GM18520 (cell line): ENCODE measurements at regions not wholly inside any gene's neighbourhood (a gene's known extent, or its start where the extent isn't known, plus 50 kb on each side); places are given as distances from the start of the nearest gene placed in this dataset.
"Not testable (repeated sequence)": the region's sequence is repeated elsewhere in the genome, so short reads cannot be mapped to it uniquely, and the experiment has no call there.

ENCODE experiments used
- ATAC-seq: cut with Tn5 transposase; IDR thresholded peaks from one replicate; pipeline ENCODE4 v1.9.1; 2021; ENCODE audit not compliant: unreplicated experiment

DNA sequence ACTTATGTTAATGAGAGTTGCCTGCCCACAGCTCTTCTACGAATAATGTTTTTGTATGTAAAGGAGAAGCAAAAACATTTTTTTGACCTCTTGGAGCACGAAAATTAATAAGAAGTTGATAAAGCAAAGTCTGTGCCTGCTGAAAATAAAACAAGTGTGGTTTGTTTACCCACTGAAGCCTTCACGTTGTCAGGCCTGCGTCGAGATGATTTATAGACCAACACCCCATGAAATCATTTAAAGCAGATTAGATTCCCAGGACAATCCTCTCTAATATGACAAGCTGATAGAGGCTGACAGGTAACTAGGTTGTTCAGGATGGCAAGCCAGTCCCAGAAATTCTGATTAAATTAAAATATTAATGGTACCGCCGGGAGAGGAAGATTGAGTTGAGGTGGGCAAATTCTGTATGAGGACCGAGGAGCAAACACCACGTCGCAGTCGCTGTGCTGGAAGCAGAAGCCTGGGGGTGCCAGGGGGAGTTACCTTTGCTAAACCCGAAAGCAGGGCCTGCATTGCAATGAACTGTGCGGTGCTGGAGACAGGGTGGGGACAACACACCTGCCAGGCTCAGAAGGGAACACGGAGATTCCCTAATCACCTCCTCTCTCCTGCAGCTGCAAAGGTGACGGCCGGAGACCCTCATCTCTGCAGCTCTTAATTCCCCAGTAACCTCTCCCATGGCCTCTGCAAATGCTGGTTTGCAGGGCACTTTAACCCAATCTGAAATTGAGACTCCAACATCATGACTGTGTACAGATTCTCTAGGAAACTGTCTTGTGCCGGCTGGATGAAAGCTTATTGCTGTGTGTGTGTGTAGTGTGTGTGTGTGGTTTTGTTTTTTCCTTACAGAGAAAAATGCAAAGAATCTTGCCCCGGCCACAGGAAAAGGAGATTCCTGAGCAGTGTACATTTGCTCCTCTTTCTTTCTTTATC, 2805.9 kb downstream of the RPIA start:
- ATAC-seq: not testable (repeated sequence)

DNA sequence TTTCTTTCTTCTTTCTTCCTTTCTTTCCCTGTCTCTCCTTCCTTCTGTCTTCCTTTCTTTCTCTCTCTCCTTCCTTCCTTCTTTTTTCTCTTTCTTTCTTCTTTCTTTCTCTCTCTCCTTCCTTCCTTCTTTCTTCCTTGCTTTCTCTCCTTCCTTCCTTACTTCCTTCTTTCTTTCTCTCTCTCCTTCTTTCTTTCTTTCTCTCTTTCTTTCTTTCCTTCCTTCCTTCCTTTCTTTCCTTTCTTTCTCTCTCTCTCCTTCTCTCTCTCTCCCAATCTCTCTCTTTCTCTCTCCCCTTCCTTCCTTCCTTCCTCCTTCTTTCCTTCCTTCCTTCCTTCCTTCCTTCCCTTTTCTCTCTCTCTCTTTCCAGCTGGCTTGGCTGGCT, 2806.6 kb downstream of the RPIA start:
- not testable (repeated sequence) for ATAC-seq

DNA sequence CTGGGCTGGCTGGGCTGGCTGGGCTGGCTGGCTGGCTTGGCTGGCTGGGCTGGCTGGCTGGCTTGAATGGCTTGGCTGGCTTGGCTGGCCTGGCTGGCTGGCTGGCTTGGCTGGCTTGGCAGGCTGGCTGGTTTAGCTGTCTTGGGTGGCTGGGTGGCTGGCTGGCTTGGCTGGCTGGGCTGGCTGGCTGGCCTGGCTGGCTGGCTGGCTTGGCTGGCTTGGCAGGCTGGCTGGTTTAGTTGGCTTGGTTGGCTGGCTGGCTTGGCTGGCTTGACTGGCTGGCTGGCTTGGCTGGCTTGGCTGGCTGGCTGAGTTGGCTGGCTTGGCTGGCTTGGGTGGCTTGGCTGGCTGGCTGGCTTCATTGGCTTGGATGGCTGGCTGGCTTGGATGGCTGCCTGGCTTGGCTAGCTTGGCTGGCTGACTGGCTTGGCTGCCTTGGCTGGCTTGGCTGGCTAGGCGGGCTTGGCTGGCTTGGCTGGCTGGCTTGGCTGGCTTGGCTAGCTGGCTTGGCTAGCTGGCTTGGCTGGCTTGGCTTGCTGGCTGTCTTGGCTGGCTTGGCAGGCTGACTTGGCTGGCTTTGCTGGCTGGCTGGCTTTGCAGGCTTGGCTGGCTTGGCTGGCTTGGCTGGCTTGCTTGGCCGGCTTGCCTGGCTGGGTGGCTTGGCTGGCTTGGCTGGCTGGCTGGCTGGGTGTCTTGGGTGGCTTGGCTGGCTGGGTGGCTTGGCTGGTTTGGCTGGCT, 2807.2 kb downstream of the RPIA start:
- ATAC-seq: not testable (repeated sequence)

DNA sequence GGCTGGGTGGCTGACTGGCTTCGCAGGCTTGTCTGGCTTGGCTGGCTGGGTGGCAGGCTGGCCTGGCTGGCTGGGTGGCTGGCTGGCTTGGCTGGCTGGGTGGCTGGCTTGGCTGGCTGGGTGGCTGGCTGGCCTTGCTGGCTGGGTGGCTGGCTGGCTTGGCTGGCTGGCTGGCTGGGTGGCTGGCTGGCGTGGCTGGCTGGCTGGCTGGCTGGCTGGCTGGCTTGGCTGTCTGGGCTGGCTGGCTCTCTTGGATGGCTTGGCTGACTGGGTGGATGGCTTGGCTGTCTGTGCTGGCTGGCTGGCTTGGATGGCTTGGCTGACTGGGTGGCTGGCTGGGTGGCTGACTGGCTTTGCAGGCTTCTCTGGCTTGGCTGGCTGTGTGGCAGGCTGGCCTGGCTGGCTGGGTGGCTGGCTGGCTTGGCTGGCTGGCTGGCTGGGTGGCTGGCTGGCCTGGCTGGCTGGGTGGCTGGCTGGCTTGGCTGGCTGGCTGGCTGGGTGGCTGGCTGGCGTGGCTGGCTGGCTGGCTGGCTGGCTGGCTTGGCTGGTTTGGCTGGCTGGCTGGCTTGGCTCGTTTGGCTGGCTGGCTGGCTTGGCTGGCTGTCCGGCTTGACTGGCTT, 2808.1 kb downstream of the RPIA start:
- ATAC-seq: not testable (repeated sequence)

DNA sequence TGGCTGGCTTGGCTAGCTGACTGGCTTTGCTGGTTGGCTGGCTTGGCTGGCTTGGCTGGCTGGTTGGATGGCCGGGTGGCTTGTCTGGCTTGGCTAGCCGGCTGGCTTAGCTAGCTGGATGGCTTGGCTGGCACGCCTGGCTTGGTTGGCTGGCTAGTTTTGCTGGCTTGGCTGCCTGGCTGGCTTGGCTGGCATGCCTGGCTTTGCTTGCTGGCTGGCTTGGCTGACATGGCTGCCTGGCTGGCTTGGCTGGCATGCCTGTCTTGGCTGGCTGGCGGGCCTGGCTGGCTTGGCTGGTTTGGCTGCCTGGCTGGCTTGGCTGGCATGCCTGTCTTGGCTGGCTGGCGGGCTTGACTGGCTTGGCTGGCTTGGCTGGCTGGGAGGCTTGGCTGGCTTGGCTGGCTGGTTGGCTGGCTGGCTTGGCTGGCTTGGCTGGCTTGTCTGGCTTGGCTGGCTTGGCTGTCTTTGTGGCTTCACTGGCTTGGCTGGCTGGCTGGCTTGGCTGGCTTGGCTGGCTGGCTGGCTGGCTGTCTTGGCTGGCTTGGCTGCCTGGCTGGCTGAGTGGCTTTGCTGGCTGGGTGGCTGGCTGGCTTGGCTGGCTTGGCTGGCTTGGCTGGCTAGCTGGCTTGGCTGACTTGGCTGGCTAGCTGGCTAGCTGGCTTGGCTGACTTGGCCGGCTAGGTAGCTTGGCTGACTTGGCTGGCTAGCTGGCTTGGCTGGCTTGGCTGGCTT, 2808.9 kb downstream of the RPIA start:
- not testable (repeated sequence) for ATAC-seq

DNA sequence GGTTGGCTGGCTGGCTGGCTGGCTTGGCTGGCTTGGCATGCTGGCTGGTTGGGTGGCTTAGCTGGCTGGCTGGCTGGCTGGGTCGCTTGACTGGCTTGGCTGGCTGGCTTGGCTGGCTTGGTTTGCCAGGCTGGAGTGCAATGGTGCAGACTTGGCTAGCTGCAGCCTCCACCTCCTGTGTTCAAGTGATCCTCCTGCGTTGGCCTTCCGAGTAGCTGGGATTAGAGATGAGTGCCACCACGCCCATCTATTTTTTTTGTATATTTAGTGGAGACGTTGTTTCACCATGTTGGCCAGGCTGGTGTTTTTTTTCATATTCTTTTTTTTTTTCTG, 2809.5 kb downstream of the RPIA start:
- ATAC-seq: not testable (repeated sequence)

DNA sequence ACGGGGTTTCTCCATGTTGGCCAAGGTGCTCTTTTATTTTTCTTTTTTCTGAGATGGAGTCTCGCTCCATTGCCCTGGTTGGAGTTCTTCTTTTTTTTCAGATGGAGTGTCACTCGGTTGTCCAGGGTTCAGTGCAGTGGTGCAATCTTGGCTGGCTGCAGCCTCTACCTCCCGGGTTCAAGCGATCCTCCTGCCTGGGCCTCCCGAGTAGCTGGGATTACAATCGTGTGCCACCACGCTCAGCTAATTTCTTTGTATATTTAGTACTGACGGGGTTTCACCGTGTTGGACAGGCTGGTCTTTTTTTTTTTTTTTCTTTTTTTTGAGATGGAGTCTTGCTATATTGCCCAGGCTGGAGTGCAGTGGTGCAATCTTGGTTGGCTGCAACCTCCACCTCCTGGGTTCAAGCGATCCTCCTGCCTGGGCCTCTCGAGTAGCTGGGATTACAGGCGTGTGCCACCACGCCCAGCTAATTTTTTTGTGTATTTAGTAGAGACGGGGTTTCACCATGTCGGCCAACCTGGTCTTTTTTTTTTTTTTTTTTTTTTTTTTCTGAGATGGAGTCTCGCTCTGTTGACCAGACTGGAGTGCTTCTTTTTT, 2810.1 kb downstream of the RPIA start:
- ATAC-seq: not testable (repeated sequence)

DNA sequence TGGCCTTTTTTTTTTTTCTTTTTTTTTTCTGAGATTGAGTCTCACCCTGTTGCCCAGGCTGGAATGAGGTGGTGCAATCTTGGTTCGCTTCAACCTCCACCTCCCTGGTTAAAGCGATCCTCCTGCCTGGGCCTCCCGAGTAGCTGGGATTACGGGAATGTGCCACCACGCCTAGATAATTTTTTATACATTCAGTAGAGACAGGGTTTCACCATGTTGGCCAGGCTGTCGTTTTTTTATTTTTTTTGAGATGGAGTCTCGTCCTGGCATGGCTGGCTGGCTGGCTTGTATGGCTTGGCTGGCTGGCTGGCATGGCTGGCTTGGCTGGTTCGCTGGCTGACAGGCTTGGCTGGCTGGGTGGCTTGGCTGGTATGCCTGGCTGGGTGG, 2812.1 kb downstream of the RPIA start:
- not testable (repeated sequence) for ATAC-seq

DNA sequence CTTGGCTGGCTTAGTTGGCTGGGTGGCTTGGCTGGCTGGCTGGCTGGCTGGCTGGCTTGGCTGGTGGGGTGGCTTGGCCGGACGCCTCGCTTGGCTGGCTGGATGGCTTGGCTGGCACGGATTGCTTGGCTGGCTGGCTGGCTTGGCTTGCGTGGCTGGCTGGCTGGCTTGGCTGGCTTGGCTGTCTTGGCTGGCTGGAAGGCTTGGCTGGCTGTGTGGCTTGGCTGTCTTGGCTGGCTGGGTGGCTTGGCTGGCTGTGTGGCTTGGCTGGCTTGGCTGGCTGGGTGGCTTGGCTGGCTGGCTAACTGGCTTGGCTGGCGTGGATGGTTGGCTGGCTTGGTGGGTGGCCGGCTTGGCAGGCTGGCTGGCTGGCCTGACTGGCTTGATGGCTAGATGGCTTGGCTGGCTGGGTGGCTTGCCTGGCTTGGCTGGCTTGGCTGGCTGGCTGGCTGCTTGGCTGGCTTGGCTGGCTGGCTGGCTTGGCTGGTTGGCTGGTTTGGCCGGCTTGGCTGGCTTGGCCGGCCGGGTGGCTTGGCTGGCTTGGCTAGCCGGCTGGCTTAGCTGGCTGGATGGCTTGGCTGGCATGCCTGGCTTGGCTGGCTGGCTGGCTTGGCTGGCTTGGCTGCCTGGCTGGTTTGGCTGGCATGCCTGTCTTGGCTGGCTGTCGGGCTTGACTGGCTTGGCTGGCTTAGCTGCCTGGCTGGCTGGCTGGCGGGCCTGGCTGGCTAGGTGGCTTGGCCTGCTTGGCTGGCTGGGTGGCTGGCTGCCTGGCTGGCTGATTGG, 2812.7 kb downstream of the RPIA start:
- not testable (repeated sequence) for ATAC-seq

DNA sequence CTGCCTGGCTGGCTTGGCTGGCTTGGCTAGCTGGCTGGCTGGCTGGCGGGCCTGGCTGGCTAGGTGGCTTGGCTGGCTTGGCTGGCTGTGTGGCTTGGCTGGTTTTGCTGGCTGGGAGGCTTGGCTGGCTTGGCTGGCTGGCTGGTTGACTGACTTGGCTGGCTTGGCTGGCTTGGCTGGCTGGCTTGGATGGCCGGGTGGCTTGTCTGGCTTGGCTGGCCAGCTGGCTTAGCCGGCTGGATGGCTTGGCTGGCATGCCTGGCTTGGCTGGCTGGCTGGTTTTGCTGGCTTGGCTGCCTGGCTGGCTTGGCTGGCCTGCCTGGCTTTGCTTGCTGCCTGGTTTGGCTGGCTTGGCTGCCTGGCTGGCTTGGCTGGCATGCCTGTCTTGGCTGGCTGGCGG, 2817.3 kb downstream of the RPIA start:
- ATAC-seq: not testable (repeated sequence)

DNA sequence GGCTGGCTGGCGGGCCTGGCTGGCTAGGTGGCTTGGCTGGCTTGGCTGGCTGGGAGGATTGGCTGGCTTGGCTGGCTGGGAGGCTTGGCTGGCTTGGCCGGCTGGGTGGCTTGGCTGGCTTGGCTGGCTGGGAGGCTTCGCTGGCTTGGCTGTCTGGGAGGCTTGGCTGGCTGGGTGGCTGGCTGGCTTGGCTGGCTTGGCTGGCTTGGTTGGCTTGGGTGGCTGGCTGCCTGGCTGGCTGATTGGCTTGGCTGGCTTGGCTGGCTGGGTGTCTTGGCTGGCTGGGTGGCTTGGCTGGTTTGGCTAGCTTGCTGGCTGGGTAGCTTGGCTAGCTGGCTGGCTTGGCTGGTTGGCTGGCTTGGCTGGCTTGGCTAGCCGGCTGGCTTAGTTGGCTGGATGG, 2817.8 kb downstream of the RPIA start:
- not testable (repeated sequence) for ATAC-seq

DNA sequence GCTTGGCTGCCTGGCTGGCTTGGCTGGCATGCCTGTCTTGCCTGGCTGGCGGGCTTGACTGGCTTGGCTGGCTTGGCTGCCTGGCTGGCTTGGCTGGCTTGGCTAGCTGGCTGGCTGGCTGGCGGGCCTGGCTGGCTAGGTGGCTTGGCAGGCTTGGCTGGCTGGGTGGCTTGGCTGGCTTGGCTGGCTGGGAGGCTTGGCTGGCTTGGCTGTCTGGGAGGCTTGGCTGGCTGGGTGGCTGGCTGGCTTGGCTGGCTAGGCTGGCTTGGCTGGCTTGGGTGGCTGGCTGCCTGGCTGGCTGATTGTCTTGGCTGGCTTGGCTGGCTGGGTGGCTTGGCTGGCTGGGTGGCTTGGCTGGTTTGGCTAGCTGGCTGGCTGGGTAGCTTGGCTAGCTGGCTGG, 2819.7 kb downstream of the RPIA start:
- ATAC-seq: not testable (repeated sequence)

DNA sequence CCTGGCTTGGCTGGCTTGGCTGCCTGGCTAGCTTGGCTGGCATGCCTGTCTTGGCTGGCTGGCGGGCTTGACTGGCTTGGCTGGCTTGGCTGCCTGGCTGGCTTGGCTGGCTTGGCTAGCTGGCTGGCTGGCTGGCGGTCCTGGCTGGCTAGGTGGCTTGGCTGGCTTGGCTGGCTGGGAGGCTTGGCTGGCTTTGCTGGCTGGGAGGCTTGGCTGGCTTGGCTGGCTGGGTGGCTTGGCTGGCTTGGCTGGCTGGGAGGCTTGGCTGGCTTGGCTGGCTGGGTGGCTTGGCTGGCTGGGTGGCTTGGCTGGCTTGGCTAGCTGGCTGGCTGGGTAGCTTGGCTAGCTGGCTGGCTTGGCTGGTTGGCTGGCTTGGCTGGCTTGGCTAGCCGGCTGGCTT, 2824.5 kb downstream of the RPIA start:
- not testable (repeated sequence) for ATAC-seq

DNA sequence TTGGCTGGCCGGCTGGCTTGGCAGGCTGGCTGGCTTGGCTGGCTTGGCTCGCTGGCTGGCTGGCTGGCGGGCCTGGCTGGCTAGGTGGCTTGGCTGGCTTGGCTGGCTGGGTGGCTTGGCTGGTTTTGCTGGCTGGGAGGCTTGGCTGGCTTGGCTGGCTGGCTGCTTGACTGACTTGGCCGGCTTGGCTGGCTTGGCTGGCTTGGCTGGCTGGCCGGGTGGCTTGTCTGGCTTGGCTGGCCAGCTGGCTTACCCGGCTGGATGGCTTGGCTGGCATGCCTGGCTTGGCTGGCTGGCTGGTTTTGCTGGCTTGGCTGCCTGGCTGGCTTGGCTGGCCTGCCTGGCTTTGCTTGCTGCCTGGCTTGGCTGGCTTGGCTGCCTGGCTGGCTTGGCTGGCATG, 2825.2 kb downstream of the RPIA start:
- ATAC-seq: not testable (repeated sequence)

DNA sequence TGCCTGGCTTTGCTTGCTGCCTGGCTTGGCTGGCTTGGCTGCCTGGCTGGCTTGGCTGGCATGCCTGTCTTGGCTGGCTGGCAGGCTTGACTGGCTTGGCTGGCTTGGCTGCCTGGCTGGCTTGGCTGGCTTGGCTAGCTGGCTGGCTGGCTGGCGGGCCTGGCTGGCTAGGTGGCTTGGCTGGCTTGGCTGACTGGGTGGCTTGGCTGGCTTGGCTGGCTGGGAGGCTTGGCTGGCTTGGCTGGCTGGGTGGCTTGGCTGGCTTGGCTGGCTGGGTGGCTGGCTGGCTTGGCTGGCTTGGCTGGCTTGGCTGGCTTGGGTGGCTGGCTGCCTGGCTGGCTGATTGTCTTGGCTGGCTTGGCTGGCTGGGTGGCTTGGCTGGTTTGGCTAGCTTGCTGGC, 2826.4 kb downstream of the RPIA start:
- not testable (repeated sequence) for ATAC-seq

DNA sequence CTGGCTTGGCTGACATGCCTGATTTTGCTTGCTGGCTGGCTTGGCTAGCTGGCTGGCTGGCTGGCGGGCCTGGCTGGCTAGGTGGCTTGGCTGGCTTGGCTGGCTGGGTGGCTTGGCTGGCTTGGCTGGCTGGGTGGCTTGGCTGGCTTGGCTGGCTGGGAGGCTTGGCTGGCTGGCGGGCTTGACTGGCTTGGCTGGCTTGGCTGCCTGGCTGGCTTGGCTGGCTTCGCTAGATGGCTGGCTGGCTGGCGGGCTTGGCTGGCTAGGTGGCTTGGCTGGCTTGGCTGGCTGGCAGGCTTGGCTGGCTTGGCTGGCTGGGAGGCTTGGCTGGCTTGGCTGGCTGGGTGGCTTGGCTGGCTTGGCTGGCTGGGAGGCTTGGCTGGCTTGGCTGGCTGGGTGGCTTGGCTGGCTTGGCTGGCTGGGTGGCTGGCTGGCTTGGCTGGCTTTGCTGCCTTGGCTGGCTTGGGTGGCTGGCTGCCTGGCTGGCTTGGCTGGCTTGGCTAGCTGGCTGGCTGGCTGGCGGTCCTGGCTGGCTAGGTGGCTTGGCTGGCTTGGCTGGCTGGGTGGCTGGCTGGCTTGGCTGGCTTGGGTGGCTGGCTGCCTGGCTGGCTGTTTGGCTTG, 2827.0 kb downstream of the RPIA start:
- not testable (repeated sequence) for ATAC-seq

DNA sequence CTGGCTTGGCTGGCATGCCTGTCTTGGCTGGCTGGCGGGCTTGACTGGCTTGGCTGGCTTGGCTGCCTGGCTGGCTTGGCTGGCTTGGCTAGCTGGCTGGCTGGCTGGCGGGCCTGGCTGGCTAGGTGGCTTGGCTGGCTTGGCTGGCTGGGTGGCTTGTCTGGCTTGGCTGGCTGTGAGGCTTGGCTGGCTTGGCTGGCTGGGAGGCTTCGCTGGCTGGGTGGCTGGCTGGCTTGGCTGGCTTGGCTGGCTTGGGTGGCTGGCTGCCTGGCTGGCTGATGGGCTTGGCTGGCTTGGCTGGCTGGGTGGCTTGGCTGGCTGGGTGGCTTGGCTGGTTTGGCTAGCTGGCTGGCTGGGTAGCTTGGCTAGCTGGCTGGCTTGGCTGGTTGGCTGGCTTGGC, 2827.9 kb downstream of the RPIA start:
- ATAC-seq: not testable (repeated sequence)

DNA sequence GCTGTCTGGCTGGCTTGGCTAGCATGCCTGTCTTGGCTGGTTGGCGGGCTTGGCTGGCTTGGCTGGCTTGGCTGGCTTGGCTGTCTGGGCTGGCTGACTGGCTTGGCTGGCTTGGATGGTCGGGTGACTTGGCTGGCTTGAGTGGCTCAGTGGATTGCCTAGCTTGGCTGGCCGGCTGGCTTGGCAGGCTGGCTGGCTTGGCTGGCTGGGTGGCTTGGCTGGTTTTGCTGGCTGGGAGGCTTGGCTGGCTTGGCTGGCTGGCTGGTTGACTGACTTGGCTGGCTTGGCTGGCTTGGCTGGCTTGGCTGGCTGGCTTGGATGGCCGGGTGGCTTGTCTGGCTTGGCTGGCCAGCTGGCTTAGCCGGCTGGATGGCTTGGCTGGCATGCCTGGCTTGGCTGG, 2828.4 kb downstream of the RPIA start:
- ATAC-seq: not testable (repeated sequence)

DNA sequence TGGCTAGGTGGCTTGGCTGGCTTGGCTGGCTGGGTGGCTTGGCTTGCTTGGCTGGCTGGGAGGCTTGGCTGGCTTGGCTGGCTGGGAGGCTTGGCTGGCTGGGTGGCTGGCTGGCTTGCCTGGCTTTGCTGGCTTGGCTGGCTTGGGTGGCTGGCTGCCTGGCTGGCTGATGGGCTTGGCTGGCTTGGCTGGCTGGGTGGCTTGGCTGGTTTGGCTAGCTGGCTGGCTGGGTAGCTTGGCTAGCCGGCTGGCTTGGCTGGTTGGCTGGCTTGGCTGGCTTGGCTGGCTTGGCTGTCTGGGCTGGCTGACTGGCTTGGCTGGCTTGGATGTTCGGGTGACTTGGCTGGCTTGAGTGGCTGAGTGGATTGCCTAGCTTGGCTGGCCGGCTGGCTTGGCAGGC, 2829.1 kb downstream of the RPIA start:
- not testable (repeated sequence) for ATAC-seq
